ENCODE measurements at regions not wholly inside any gene's neighbourhood (a gene's known extent, or its start where the extent isn't known, plus 50 kb on each side); places are given as distances from the start of the nearest gene placed in this dataset.

DNA sequence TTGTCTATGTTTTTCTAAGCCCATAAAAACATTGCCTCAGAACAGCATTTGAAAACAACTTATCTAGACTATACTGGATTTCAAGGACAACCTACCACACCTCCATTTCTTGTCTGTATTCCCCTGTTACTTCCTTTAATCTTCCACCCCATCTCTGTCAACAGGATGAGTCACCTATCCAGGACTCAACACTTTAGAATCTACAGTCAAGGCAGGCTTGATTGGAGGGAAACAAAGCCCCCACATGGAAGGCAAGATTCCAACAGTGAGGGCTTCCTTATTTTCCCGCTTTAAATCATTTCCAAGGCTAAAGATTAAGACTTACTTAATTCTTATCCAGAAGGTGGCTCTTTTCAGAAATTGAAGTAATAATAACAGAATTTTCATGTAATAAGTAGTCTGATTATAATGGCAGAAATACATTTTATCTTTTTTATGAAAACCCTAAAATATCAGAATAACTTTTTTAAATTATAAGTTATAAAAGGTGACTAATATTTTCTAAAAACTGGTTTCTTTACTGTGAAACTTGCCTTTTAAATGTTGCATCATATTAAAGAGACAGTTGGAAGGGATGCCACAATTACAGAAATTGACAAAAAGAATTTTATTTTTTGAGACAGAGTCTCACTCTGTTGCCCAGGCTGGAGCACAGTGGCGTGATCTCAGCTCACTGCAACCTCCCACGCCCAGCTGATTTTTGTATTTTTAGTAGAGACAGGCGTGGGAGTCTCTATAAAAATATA, 138.7 kb upstream of the CCDC150 start:
- no peak overlapping the region for H2AFZ ChIP-seq
- no peak overlapping the region for H3K9ac ChIP-seq
- no peak overlapping the region for H3K4me3 ChIP-seq (ENCODE audit: low read depth, low read length)
- no peaks in the 10 kb centered on the region for H3K36me3 ChIP-seq (ENCODE audit: control insufficient read depth, insufficient read depth, low read length)
- no peaks in the 10 kb centered on the region for H3K27me3 ChIP-seq (ENCODE audit: control insufficient read depth, insufficient read depth, low read length)
- H3K27ac ChIP-seq, result no peak overlapping the region
- no peaks in the 10 kb centered on the region for H3K4me1 ChIP-seq
- TF ChIP-seq, protein P1, sequence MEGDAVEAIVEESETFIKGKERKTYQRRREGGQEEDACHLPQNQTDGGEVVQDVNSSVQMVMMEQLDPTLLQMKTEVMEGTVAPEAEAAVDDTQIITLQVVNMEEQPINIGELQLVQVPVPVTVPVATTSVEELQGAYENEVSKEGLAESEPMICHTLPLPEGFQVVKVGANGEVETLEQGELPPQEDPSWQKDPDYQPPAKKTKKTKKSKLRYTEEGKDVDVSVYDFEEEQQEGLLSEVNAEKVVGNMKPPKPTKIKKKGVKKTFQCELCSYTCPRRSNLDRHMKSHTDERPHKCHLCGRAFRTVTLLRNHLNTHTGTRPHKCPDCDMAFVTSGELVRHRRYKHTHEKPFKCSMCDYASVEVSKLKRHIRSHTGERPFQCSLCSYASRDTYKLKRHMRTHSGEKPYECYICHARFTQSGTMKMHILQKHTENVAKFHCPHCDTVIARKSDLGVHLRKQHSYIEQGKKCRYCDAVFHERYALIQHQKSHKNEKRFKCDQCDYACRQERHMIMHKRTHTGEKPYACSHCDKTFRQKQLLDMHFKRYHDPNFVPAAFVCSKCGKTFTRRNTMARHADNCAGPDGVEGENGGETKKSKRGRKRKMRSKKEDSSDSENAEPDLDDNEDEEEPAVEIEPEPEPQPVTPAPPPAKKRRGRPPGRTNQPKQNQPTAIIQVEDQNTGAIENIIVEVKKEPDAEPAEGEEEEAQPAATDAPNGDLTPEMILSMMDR (IDR thresholded peaks at IDR 0.05), result no peak
- H3K79me2 ChIP-seq, result no peaks in the 10 kb centered on the region
- no peaks in the 10 kb centered on the region for H3K9me3 ChIP-seq (ENCODE audit: control insufficient read depth, low read length)
- no peak overlapping the region for H3K4me2 ChIP-seq (ENCODE audit: low read length)

DNA sequence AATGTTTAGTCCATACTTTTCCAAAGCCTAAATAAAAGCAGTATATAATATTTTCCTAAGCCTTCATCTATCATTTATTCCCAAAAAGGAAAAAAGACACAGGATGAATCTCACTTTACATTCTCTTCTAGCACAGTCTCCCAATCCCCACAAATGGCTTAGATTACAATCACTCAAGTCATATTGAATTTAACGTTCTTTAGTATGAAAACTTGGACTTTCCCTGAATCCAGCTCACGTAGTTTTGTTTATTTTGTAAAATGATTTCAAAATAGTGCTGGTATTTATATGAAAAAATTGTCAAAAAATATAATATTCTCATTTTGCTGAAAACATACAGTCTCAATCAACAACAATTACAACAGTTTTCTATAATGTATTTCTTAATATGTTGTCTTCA, 137.7 kb upstream of the CCDC150 start:
- no peaks in the 10 kb centered on the region for H3K27me3 ChIP-seq (ENCODE audit: control insufficient read depth, insufficient read depth, low read length)
- TF ChIP-seq, protein P1 (IDR thresholded peaks at IDR 0.05), result no peak
- no peaks in the 10 kb centered on the region for H3K36me3 ChIP-seq (ENCODE audit: control insufficient read depth, insufficient read depth, low read length)
- no peak overlapping the region for H3K27ac ChIP-seq
- H3K9me3 ChIP-seq (ENCODE audit: control insufficient read depth, low read length), result no peaks in the 10 kb centered on the region
- no peaks in the 10 kb centered on the region for H3K79me2 ChIP-seq
- H3K4me1 ChIP-seq, result no peaks in the 10 kb centered on the region
- no peak overlapping the region for H2AFZ ChIP-seq
- H3K9ac ChIP-seq, result no peak overlapping the region
- no peak overlapping the region for H3K4me2 ChIP-seq (ENCODE audit: low read length)
- no peak overlapping the region for H3K4me3 ChIP-seq (ENCODE audit: low read depth, low read length)

DNA sequence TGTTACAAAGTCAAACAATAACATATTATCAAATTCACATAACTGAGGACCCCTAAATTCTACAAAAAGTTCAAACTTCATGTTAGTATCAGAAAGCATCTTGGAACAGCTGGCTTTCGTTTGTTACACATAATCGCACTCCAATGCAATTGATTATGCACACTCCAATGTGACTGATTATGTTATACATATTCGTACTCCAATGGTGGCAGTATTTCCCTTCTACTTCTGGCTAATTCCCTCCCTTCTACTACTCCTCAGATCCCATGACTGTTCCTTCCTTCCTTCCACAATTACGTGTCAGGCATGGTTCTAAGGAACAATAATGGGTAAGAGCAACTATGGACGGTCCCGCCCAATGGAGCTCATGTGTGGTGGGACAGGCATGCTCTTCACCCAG, 137.1 kb upstream of the CCDC150 start:
- no peak overlapping the region for H3K4me3 ChIP-seq (ENCODE audit: low read depth, low read length)
- no peaks in the 10 kb centered on the region for H3K36me3 ChIP-seq (ENCODE audit: control insufficient read depth, insufficient read depth, low read length)
- H3K79me2 ChIP-seq, result no peaks in the 10 kb centered on the region
- H2AFZ ChIP-seq, result no peak overlapping the region
- H3K27me3 ChIP-seq (ENCODE audit: control insufficient read depth, insufficient read depth, low read length), result no peaks in the 10 kb centered on the region
- no peak overlapping the region for H3K4me2 ChIP-seq (ENCODE audit: low read length)
- TF ChIP-seq, protein P1 (IDR thresholded peaks at IDR 0.05), result no peak
- H3K4me1 ChIP-seq, result no peaks in the 10 kb centered on the region
- H3K9ac ChIP-seq, result no peak overlapping the region
- no peak overlapping the region for H3K27ac ChIP-seq
- no peaks in the 10 kb centered on the region for H3K9me3 ChIP-seq (ENCODE audit: control insufficient read depth, low read length)

DNA sequence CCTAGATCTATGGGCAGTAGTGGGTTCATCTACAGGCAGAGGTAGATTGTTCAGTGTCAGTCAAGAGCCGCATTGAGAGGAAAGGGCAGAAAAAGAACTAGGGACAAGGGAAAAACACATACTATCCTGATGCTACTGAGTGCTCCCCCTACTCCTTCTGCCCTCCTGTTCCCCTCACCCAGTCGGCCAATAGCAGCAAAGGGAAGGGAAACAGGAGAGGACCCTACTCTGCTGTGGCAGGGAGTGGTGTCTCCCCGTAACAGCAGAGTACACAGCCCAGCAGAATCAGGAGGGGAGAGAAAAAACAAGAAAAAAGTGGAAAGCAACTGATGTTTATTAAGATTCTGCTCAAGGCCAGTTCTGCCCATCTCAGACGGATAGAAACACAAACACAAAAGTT, 136.1 kb upstream of the CCDC150 start:
- no peak overlapping the region for H3K27ac ChIP-seq
- no peak overlapping the region for H3K9ac ChIP-seq
- H3K4me3 ChIP-seq (ENCODE audit: low read depth, low read length), result no peak overlapping the region
- no peaks in the 10 kb centered on the region for H3K79me2 ChIP-seq
- no peaks in the 10 kb centered on the region for H3K9me3 ChIP-seq (ENCODE audit: control insufficient read depth, low read length)
- no peaks in the 10 kb centered on the region for H3K36me3 ChIP-seq (ENCODE audit: control insufficient read depth, insufficient read depth, low read length)
- H3K27me3 ChIP-seq (ENCODE audit: control insufficient read depth, insufficient read depth, low read length), result no peaks in the 10 kb centered on the region
- TF ChIP-seq, protein P1 (IDR thresholded peaks at IDR 0.05), result no peak
- H3K4me1 ChIP-seq, result no peaks in the 10 kb centered on the region
- no peak overlapping the region for H3K4me2 ChIP-seq (ENCODE audit: low read length)
- no peak overlapping the region for H2AFZ ChIP-seq

DNA sequence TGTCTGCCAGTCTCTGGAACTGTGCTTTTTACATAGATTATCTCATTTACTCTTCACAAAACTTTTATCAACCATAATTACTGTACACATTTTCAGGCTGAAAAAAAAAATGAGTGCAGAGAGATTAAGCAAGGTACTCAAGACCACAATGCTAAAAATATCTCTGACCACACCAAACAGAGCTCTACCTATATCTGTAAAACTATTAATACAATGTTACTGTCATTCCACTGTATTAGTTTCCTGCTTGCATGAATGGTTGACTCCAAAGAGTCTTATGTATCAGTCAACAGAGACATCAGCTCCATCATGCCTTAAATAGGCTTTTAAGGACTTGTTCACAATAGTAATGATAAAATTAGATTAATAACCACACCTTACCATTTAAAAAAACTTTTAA, 134.7 kb upstream of the CCDC150 start:
- no peak overlapping the region for H3K4me3 ChIP-seq (ENCODE audit: low read depth, low read length)
- H3K27ac ChIP-seq, result no peak overlapping the region
- H3K4me1 ChIP-seq, result no peaks in the 10 kb centered on the region
- H3K36me3 ChIP-seq (ENCODE audit: control insufficient read depth, insufficient read depth, low read length), result no peaks in the 10 kb centered on the region
- no peak overlapping the region for H3K9ac ChIP-seq
- H3K4me2 ChIP-seq (ENCODE audit: low read length), result no peak overlapping the region
- TF ChIP-seq, protein P1 (IDR thresholded peaks at IDR 0.05), result no peak
- no peaks in the 10 kb centered on the region for H3K9me3 ChIP-seq (ENCODE audit: control insufficient read depth, low read length)
- no peaks in the 10 kb centered on the region for H3K27me3 ChIP-seq (ENCODE audit: control insufficient read depth, insufficient read depth, low read length)
- H2AFZ ChIP-seq, result no peak overlapping the region
- no peaks in the 10 kb centered on the region for H3K79me2 ChIP-seq
